ENCODE measurements at regions not wholly inside any gene's neighbourhood (a gene's known extent, or its start where the extent isn't known, plus 50 kb on each side); places are given as distances from the start of the nearest gene placed in this dataset.

DNA sequence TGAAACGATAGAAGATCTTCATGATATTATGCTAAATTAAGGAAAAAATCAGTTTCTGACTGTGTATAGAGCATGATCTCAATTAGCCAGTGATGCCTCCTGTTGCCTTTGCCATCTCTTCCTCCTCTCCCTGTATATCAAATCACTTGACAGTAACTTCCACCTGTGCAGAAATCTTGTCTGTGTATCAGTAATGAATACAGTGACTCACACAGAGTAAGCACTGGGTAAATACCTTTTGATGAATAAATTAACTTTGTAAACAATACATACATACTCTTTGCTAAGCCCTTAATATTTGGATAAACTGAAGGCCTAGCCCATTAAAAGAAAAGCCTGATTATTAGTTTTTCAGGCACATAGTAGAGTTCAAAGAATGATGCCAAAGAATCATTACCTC is 610.6 kb upstream of the NRP1 start:
- TF ChIP-seq CREB1 (IDR thresholded peaks at IDR 0.05; ENCODE audit: low read depth) (no peak), NFIC (IDR thresholded peaks at IDR 0.05) (no peak), TEAD4 (IDR thresholded peaks at IDR 0.05) (no peak), CEBPB (IDR thresholded peaks at IDR 0.05) (no peak), EGR1 (IDR thresholded peaks at IDR 0.05) (no peak), EP300 (IDR thresholded peaks at IDR 0.05; ENCODE audit: borderline replicate concordance) (no peak), ZBTB7A (IDR thresholded peaks at IDR 0.05; ENCODE audit: low read depth) (no peak), TAF1 (IDR thresholded peaks at IDR 0.05; ENCODE audit: low read depth) (no peak), YY1 (IDR thresholded peaks at IDR 0.05; ENCODE audit: low read depth) (no peak), TCF12 (IDR thresholded peaks at IDR 0.05; ENCODE audit: low read depth) (no peak), RAD21 (IDR thresholded peaks at IDR 0.05; ENCODE audit: low read depth) (no peak), FOXM1 (IDR thresholded peaks at IDR 0.05; ENCODE audit: borderline replicate concordance, low read depth) (no peak)
- TF ChIP-seq, protein P1, sequence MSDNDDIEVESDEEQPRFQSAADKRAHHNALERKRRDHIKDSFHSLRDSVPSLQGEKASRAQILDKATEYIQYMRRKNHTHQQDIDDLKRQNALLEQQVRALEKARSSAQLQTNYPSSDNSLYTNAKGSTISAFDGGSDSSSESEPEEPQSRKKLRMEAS (IDR thresholded peaks at IDR 0.05): no peak
- TF ChIP-seq, protein P2, sequence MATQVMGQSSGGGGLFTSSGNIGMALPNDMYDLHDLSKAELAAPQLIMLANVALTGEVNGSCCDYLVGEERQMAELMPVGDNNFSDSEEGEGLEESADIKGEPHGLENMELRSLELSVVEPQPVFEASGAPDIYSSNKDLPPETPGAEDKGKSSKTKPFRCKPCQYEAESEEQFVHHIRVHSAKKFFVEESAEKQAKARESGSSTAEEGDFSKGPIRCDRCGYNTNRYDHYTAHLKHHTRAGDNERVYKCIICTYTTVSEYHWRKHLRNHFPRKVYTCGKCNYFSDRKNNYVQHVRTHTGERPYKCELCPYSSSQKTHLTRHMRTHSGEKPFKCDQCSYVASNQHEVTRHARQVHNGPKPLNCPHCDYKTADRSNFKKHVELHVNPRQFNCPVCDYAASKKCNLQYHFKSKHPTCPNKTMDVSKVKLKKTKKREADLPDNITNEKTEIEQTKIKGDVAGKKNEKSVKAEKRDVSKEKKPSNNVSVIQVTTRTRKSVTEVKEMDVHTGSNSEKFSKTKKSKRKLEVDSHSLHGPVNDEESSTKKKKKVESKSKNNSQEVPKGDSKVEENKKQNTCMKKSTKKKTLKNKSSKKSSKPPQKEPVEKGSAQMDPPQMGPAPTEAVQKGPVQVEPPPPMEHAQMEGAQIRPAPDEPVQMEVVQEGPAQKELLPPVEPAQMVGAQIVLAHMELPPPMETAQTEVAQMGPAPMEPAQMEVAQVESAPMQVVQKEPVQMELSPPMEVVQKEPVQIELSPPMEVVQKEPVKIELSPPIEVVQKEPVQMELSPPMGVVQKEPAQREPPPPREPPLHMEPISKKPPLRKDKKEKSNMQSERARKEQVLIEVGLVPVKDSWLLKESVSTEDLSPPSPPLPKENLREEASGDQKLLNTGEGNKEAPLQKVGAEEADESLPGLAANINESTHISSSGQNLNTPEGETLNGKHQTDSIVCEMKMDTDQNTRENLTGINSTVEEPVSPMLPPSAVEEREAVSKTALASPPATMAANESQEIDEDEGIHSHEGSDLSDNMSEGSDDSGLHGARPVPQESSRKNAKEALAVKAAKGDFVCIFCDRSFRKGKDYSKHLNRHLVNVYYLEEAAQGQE (IDR thresholded peaks at IDR 0.05; ENCODE audit: low read depth): no peak

- TF ChIP-seq TAF1 (IDR thresholded peaks at IDR 0.05; ENCODE audit: low read depth) (no peak), EP300 (IDR thresholded peaks at IDR 0.05; ENCODE audit: borderline replicate concordance) (no peak), RAD21 (IDR thresholded peaks at IDR 0.05; ENCODE audit: low read depth) (no peak), CREB1 (IDR thresholded peaks at IDR 0.05; ENCODE audit: low read depth) (no peak), TEAD4 (IDR thresholded peaks at IDR 0.05) (no peak), ZBTB7A (IDR thresholded peaks at IDR 0.05; ENCODE audit: low read depth) (no peak), NFIC (IDR thresholded peaks at IDR 0.05) (no peak)
- TF ChIP-seq, protein P3, sequence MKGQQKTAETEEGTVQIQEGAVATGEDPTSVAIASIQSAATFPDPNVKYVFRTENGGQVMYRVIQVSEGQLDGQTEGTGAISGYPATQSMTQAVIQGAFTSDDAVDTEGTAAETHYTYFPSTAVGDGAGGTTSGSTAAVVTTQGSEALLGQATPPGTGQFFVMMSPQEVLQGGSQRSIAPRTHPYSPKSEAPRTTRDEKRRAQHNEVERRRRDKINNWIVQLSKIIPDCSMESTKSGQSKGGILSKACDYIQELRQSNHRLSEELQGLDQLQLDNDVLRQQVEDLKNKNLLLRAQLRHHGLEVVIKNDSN (IDR thresholded peaks at IDR 0.05): no peak
- TF ChIP-seq, protein P2 (IDR thresholded peaks at IDR 0.05; ENCODE audit: low read depth): no peak
- TF ChIP-seq, protein P1 (IDR thresholded peaks at IDR 0.05): no peak
Observed at GRCh38 chr10:33942508-33942907, 608.0 kb upstream of the NRP1 start.

GRCh38 chr10:33939892-33940291 is 605.4 kb upstream of the NRP1 start:
- TF ChIP-seq FOXM1 (IDR thresholded peaks at IDR 0.05; ENCODE audit: borderline replicate concordance, low read depth) (no peak), ZBTB7A (IDR thresholded peaks at IDR 0.05; ENCODE audit: low read depth) (no peak), NFIC (IDR thresholded peaks at IDR 0.05) (no peak), CREB1 (IDR thresholded peaks at IDR 0.05; ENCODE audit: low read depth) (no peak), TEAD4 (IDR thresholded peaks at IDR 0.05) (no peak), TAF1 (IDR thresholded peaks at IDR 0.05; ENCODE audit: low read depth) (no peak), EP300 (IDR thresholded peaks at IDR 0.05; ENCODE audit: borderline replicate concordance) (no peak), TCF12 (IDR thresholded peaks at IDR 0.05; ENCODE audit: low read depth) (no peak), EGR1 (IDR thresholded peaks at IDR 0.05) (no peak), CEBPB (IDR thresholded peaks at IDR 0.05) (no peak), RAD21 (IDR thresholded peaks at IDR 0.05; ENCODE audit: low read depth) (no peak), YY1 (IDR thresholded peaks at IDR 0.05; ENCODE audit: low read depth) (no peak)
- TF ChIP-seq, protein P3 (IDR thresholded peaks at IDR 0.05): no peak
- TF ChIP-seq, protein P1 (IDR thresholded peaks at IDR 0.05): no peak
- TF ChIP-seq, protein P2 (IDR thresholded peaks at IDR 0.05; ENCODE audit: low read depth): no peak

- TF ChIP-seq FOXM1 (IDR thresholded peaks at IDR 0.05; ENCODE audit: borderline replicate concordance, low read depth): no peak
Observed at GRCh38 chr10:33939410-33939809, 604.9 kb upstream of the NRP1 start.
